KMS-11 (cell line): ENCODE measurements at regions not wholly inside any gene's neighbourhood (a gene's known extent, or its start where the extent isn't known, plus 50 kb on each side); places are given as distances from the start of the nearest gene placed in this dataset.
A peak's percentile ranks its signal among the peaks of the same experiment; 100 is the strongest.

Experiments
- H2AFZ ChIP-seq: fragments of 200-600 bp; sonication (generic); 2 replicates; pipeline ENCODE4 v1.6.1; 2016; ENCODE audit warnings: antibody characterized with exemption, mixed run types, low read depth
- H3K27ac ChIP-seq: fragments of 200-600 bp; sonication (generic); 2 replicates; pipeline ENCODE4 v1.6.1; 2016; ENCODE audit warnings: mild to moderate bottlenecking, mixed run types
- H3K27me3 ChIP-seq: fragments of 200-600 bp; sonication (generic); 2 replicates; pipeline ENCODE4 v1.6.1; 2017; ENCODE audit warnings: mild to moderate bottlenecking, low read depth, mixed run types, moderate library complexity; ENCODE audit not compliant: insufficient read depth
- H3K36me3 ChIP-seq: fragments of 200-600 bp; sonication (generic); 2 replicates; pipeline ENCODE4 v1.6.1; 2017; ENCODE audit warnings: mild to moderate bottlenecking, mixed run types; ENCODE audit not compliant: insufficient read depth
- H3K4me1 ChIP-seq: fragments of 200-600 bp; sonication (generic); 2 replicates; pipeline ENCODE4 v1.6.1; 2016; ENCODE audit warnings: mild to moderate bottlenecking, low read depth, mixed run types; ENCODE audit not compliant: poor library complexity, severe bottlenecking
- H3K4me2 ChIP-seq: fragments of 200-600 bp; sonication (generic); 2 replicates; pipeline ENCODE4 v1.7.0; 2016; ENCODE audit warnings: mild to moderate bottlenecking, mixed run types
- H3K4me3 ChIP-seq: fragments of 200-600 bp; sonication (generic); IDR thresholded peaks from 2 replicates; pipeline ENCODE4 v1.6.1; 2017; ENCODE audit warnings: low read depth, low read length, mixed read lengths; ENCODE audit not compliant: insufficient read depth
- H3K79me2 ChIP-seq: fragments of 200-600 bp; sonication (generic); 2 replicates; pipeline ENCODE4 v1.6.1; 2016; ENCODE audit warnings: low read depth, mixed run types; ENCODE audit not compliant: insufficient read depth
- H3K9ac ChIP-seq: fragments of 200-600 bp; sonication (generic); 2 replicates; pipeline ENCODE4 v1.6.1; 2016; ENCODE audit warnings: mild to moderate bottlenecking, mixed run types
- H4K20me1 ChIP-seq: fragments of 200-600 bp; sonication (generic); 2 replicates; pipeline ENCODE4 v1.6.1; 2016; ENCODE audit warnings: mild to moderate bottlenecking, mixed run types; ENCODE audit not compliant: insufficient read depth
- TF ChIP-seq, protein P1 (sequence below): fragments of 200-600 bp; sonication (generic); conservative IDR thresholded peaks from 2 replicates; pipeline ENCODE4 v1.6.1; 2017; ENCODE audit warnings: low read depth, mild to moderate bottlenecking, antibody characterized with exemption, low read length, moderate library complexity, mixed read lengths

DNA sequence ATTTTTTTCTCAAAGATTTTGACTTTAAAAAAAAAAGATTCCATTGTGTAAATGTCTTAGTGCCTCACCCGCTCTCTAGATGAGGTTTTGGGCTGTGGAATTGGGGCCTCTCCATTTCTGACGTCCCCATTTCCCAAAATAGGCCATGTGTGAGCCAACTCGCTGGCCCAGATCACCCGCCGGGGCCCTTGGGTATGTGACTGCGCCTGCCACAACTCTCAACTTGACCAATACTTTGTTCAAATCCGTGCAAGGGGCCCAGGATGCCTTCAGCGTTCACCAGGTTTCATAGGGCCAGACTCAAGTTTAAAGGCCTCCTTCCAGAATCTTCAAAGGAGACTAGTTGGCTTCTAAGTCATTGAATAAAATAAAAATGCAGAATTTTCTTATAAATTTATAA is 96.0 kb downstream of the DHCR7 start:
- Histone ChIP-seq H3K4me1 (no peaks in the 10 kb centered on the region), H3K79me2 (no peaks in the 10 kb centered on the region), H4K20me1 (no peaks in the 10 kb centered on the region), H2AFZ (no peak overlapping the region), H3K27me3 (0 out of 2 replicates have a peak, but pooled peaks cover 2% of the 10 kb centered on the region), H3K36me3 (no peaks in the 10 kb centered on the region), H3K4me3 (no peak overlapping the region), H3K9ac (no peak overlapping the region), H3K4me2 (no peak overlapping the region), H3K27ac (no peak overlapping the region)
- TF ChIP-seq, protein P1, sequence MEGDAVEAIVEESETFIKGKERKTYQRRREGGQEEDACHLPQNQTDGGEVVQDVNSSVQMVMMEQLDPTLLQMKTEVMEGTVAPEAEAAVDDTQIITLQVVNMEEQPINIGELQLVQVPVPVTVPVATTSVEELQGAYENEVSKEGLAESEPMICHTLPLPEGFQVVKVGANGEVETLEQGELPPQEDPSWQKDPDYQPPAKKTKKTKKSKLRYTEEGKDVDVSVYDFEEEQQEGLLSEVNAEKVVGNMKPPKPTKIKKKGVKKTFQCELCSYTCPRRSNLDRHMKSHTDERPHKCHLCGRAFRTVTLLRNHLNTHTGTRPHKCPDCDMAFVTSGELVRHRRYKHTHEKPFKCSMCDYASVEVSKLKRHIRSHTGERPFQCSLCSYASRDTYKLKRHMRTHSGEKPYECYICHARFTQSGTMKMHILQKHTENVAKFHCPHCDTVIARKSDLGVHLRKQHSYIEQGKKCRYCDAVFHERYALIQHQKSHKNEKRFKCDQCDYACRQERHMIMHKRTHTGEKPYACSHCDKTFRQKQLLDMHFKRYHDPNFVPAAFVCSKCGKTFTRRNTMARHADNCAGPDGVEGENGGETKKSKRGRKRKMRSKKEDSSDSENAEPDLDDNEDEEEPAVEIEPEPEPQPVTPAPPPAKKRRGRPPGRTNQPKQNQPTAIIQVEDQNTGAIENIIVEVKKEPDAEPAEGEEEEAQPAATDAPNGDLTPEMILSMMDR: no peak

- H3K27ac ChIP-seq: no peak overlapping the region
- no peaks in the 10 kb centered on the region for H4K20me1 ChIP-seq
- no peak overlapping the region for H2AFZ ChIP-seq
- TF ChIP-seq, protein P1: no peak
- no peak overlapping the region for H3K9ac ChIP-seq
- H3K4me2 ChIP-seq: no peak overlapping the region
- peaks cover 2% of the 10 kb centered on the region; the same call in 1 of the 2 replicates for H3K27me3 ChIP-seq
- H3K4me3 ChIP-seq: no peak overlapping the region
- H3K4me1 ChIP-seq: no peaks in the 10 kb centered on the region
- H3K36me3 ChIP-seq: no peaks in the 10 kb centered on the region
- H3K79me2 ChIP-seq: no peaks in the 10 kb centered on the region
Measured at GRCh38 chr11:71349627-71350026, 97.2 kb upstream of the SHANK2 start.

- no peak overlapping the region for H3K9ac ChIP-seq
- peaks cover 3% of the 10 kb centered on the region; the same call in 1 of the 2 replicates for H3K27me3 ChIP-seq
- no peak overlapping the region for H3K27ac ChIP-seq
- no peaks in the 10 kb centered on the region for H4K20me1 ChIP-seq
- H3K36me3 ChIP-seq: no peaks in the 10 kb centered on the region
- H2AFZ ChIP-seq: no peak overlapping the region
- H3K4me2 ChIP-seq: no peak overlapping the region
- H3K4me3 ChIP-seq: no peak overlapping the region
- H3K79me2 ChIP-seq: no peaks in the 10 kb centered on the region
- TF ChIP-seq, protein P1: no peak
- H3K4me1 ChIP-seq: no peaks in the 10 kb centered on the region
Measured at GRCh38 chr11:71343828-71344400, 91.5 kb upstream of the SHANK2 start.

GRCh38 chr11:71342951-71343827 is 90.8 kb upstream of the SHANK2 start:
- Histone ChIP-seq H3K9ac (no peak overlapping the region), H2AFZ (no peak overlapping the region), H3K4me2 (no peak overlapping the region), H3K27me3 (peaks cover 3% of the 10 kb centered on the region; the same call in 1 of the 2 replicates), H3K79me2 (no peaks in the 10 kb centered on the region), H4K20me1 (no peaks in the 10 kb centered on the region), H3K4me1 (no peaks in the 10 kb centered on the region), H3K36me3 (no peaks in the 10 kb centered on the region), H3K4me3 (no peak overlapping the region), H3K27ac (no peak overlapping the region)
- TF ChIP-seq, protein P1: peak; percentile 38
